ENCODE measurements at regions not wholly inside any gene's neighbourhood (a gene's known extent, or its start where the extent isn't known, plus 50 kb on each side); places are given as distances from the start of the nearest gene placed in this dataset.
"Not testable (repeated sequence)": the region's sequence is repeated elsewhere in the genome, so short reads cannot be mapped to it uniquely, and the experiment has no call there.

GRCh38 chr1:181204530-181204929 is 116.0 kb downstream of the IER5 start:
- DNase-seq = no peak

- no peak for DNase-seq
Measured at GRCh38 chr1:181205901-181206300, 117.4 kb downstream of the IER5 start.

GRCh38 chr1:181206513-181206912 is 118.0 kb downstream of the IER5 start:
- DNase-seq = no peak

DNA sequence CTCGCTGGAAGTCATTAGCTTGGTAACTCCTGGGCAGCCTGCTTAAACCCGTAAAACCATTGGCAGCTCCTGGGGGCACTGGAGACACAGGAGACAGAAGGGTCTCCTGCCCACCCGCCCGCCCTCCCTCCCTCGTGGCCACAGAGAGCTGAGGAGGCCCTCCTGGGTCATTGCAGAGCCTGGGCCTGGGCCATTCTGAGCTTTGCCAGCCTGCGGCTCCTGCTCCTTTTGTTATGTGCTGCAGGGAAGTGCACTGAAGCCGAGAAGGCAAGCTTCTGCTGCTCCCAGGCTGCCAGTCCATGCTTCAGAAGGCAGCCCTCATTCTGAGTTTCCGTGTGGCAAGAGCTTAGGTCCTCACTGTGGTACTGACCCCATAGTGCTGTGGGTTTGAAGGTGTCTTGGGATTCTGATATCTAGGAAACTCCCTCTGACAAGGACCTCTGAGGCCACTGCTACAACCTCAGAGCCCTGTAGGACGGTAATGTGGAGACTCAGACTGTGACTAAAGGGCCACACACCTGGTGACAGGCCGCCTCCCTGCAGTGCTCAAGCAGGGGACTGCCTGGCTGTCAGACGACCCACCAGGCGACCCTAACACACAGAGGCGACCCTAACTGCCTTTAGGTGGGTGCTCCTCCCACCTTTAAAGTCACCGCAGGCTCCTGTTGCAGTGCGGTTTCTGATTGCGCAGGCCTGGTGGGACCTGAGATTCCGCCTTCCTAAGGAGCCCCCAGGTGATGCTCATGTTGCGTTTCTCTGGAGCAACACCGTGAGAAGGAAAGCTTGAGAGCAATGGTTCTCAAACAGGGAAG is 118.7 kb downstream of the IER5 start:
- no peak for DNase-seq

DNA sequence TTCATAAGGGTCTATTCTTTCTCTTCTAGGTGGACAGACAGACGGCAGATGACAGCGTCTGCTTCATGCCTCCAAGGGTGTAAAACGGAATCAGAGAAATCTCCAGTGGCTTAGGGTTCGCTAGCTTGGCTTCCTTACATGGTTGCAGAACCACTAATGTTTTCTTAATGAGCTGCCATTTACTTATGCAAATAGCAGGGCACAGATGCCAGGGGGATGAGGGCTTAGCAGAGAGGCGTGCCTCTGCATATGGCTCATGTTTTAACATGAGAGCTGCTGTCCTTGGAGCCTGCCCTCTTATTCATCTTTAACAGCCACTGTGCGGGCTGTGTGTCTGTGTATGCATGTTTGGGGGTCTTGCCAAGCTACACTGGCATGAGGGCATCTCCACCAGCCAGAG is 119.6 kb downstream of the IER5 start:
- DNase-seq = no peak

DNA sequence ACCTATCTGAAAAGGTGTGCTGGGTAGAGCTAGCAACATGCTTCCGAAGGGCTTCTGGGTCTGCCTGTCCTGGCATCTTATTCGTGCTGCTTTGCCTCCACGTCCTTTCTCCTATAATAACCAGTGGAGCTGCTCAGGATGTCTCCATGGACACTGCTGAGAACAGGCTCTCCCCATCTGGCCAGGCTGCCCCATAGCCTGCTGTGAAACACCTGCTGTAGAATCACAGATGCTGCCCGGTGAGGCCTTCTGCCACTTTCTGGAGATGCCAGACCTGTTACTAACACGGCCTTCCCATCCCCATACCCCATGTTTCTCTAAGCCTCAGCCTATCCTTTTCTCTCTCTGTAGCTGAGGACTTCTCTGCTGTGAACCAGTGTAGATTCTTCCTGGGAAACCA is 120.5 kb downstream of the IER5 start:
- DNase-seq = no peak

GRCh38 chr1:181213056-181213455 is 124.6 kb downstream of the IER5 start:
- no peak for DNase-seq

DNA sequence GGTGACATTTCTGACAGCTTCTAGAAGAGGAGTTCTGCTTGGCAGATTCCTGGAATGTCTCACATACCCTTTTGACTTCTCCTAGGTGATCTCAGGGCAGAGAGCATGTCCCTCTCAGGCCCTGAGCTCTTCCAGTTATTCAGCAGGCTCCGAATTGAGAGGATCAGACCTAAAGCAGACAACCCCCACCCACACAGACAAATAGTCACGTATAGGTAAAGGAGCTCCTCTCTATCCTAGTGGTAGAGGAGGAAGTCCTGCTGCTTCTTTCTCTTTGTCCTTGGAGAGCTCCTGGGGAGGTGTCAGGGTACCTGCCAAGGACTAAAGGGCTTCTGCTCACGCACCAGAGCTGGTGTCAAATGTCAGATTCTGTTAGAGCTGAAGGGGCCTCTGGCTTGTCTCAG is 128.1 kb downstream of the IER5 start:
- DNase-seq = no peak

- DNase-seq = no peak
Measured at GRCh38 chr1:181219938-181220337, 131.4 kb downstream of the IER5 start.

DNA sequence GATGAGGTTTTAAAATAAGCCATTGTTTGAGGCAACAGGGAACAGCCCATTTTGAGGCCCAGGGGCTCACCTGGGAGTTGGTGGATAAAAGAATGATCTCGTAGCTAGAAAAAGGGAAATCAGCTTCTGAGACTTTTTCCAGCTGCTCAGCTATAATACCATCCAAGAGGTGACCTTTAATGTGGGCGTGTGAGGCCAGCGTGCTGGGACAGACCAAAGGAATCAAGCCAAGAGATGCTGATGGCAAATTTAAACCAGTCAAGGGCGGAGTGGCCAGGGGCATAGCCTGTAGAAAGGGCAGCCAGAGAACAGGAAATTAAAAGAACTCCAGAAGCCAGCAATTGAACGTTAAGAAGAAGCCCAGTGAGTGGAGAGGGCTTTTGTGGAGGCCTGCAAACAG is 132.6 kb downstream of the IER5 start:
- DNase-seq = no peak

DNA sequence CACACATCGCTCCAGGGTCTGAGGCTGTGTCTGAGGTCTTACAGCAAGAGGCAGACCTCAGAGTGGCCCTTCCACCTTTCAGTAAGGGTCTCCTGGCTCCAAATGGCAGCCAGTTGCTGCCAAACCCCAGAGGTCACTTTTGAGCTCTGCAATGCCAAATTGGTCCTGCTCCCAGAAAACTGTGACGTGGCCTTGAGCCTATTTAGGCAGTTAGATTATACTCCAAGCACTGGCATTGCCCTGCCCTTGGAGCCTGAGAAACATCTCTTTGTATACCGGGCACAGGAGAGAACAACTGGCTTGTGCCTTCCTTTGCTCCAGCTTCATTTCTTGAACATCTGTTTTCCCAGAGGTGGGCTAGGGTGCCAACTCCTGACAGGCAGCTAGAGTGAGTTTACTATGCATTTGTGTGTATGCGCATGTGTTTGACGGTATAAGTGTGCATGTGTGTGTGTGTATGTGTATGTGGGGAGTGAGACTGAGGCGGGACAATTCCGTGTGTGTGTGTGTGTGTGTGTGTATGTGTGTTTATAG is 134.5 kb downstream of the IER5 start:
- no peak for DNase-seq

DNA sequence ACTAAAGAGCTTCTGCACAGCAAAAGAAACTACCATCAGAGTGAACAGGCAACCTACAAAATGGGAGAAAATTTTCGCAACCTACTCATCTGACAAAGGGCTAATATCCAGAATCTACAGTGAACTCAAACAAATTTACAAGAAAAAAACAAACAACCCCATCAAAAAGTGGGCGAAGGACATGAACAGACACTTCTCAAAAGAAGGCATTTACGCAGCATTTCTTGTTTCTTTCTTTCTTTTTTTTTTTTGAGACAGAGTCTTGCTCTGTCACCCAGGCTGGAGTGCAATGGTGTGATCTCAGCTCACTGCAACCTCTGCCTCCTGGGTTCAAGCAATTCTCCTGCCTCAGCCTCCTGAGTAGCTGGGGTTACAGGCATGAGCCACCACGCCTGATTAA is 138.2 kb downstream of the IER5 start:
- DNase-seq = not testable (repeated sequence)

DNA sequence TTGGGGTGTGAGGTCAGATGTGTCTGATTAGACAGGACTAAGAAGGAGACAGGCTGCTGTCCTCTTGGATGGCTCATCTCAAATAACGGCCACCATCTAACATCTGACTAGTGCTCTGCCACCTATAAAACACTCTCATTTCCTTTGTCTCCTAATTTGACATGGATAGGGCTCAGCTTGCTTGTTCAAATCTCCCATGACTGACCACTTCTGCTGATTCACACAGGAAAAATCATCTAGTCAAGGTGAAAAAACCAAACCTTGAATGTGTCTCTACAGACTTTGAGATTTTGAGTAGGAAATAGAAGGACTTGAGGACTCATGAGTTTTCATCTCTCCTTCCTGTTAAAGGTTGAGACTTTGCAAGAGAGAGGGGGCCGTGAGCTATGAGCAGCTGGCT is 150.6 kb downstream of the IER5 start:
- DNase-seq = no peak

GRCh38 chr1:181246320-181246719 is 157.8 kb downstream of the IER5 start:
- DNase-seq = not testable (repeated sequence)

DNA sequence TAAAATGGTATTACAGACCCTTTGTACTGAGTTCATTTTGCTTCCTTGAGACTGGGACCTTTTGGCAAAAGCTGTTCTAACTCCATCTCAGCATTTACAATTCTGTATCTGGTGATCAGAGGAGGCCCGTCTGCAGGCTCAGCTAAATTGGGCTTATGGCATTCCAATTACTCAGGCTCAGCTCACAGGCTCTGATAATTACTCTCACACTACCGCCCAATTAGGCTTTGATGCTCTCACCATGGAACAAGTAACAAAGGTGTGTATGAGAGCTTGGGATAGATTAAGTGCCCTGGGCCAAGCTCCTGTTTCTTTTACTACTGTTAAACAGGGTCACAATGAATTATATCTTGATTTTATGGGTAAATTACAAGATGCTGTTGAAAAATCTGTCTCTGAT is 159.9 kb downstream of the IER5 start:
- not testable (repeated sequence) for DNase-seq

DNA sequence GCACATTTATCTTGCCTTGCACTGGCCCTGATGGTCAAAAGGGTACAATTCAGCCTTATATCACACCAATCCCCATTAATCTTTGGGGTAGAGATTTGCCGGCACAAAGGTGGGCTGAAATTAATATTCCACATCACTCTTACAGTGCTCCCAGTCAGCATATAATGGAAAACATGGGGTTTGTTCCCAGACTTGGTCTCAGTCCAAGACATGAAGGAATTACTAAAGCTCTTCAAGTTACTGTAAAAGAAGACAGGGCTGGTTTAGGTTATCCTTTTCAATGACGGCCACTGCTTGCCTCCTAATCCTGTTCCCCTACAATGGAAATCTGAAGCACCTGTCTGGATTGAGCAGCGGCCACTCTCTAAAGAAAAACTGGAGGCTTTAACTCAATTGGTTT is 160.7 kb downstream of the IER5 start:
- DNase-seq = peak; percentile 25

GRCh38 chr1:181250038-181250437 is 161.5 kb downstream of the IER5 start:
- no peak for DNase-seq

- peak; percentile 69 for DNase-seq
Measured at GRCh38 chr1:181251001-181251712, 162.7 kb downstream of the IER5 start.

DNA sequence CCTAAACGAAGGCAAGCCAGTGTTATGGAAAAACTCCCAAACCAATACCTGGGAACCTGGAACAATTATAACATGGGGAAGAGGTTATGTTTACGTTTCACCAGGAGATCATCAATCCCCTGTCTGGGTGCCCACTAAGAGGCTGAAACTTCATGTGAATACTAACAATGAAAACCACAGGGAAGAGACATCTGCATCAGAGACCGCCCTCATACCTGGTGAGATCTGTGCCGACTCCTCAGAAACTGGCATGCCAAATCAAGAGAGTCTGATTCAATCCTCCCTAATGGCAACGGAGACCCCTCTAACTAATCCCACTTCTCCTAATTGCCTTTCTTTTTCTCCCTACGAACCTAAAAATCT is 163.2 kb downstream of the IER5 start:
- no peak for DNase-seq

DNA sequence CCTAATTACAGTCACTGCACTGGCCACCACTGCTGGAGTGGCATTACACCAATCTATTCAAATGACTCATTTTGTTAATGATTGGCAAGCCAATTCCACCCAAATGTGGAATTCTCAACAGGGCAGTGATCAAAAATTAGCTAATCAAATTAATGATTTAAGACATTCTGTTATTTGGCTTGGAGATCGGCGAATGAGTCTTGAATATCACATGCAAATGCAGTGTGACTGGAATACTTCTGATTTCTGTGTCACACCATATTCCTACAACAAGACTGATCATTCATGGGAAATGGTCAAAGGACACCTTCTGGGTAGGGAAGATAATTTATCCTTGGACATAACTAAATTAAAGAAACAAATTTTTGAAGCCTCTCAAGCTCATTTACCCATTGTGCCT is 165.1 kb downstream of the IER5 start:
- DNase-seq = not testable (repeated sequence)

DNA sequence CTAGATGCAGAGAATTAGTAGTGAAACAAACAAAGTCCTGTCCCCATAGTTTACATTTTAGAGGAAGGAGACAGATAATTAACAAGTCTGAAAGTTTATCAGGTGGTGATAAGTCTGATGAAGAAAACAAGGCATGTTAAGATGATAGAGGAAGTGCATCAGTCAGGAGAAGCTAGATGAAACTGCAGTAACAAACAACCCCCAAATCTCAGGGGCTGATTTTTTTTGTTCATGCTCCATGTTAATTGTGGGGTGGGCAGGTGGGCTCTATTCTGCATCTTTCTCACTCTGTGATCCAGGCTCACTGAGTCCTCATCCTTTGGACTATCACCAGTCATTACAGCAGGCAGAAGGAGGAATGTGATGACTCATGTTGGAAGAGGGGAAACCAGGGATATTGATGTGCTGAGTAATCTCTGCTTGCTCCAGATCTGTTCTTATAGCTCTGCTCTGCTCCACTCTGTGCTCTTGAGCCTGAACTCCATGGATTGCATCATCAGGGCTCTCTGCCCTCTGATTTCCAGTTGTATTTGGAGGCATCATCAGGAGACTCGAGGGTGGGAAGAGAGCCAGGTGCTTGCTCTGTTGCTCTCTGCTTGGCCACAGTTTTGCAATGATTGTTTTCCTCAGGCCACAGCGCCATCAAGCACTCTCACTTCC is 166.9 kb downstream of the IER5 start:
- peak; percentile 98 for DNase-seq

DNA sequence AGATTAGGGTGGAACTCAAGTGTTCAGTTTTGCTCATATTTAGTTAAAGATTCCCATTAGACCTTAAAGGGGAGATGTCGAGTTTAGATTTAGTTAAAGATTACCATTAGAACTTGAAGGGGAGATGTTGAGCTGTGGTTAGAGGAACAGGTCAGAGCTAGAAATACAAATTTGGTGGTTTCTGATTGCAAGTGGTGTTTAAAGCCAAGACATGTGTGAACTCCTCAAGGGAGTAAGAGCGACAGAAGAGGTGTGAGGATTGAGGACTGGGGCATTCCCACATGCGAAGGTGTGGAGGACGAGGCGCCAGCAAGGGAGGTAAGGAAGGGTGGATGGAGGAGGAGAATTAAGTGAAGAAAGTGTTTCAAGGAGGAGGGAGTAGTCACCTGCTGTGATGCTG is 168.6 kb downstream of the IER5 start:
- DNase-seq = no peak

DNA sequence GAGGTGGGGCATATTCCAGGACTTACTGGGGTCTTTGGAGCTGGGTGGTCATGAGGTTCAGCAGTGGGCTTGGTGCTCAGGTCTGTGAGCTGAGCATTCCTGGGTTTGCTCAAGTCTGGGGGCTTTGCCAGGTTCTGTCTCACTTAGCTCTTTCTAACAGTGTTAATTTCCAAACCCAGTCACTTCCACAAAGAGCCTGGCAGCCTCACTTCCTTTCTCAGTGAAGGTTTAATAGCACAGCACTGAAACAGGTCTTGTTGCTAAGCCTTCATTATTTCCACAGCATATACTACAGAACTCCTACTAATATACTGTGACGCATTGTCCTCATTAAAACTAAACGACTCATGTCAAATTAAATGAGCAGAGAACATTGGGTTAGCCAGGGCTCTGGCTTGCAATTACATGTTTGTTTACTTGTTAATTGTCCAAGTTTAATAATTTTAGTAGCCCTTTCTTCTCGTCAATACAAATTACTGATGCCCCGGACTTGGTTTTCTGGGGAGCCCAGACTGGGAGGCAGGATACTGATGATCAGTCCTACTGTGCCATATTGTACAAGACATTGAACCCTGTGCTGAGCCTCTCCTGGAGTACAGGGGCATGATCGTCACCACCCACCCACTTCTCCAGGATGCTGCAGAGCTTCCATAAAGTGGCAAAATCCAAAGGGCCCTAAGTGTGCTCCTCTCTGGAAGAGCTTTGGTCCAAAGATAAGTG is 170.7 kb downstream of the IER5 start:
- DNase-seq = no peak

Data from fibroblast of skin of abdomen (primary cell).